Keratinocyte (primary cell): ENCODE measurements at regions not wholly inside any gene's neighbourhood (a gene's known extent, or its start where the extent isn't known, plus 50 kb on each side); places are given as distances from the start of the nearest gene placed in this dataset.

ENCODE experiments used
- DNase-seq: peaks from one replicate; pipeline ENCODE4 v3.0.0-alpha.2; 2011; ENCODE audit warnings: low read depth, missing footprints, low spot score
- FAIRE-seq: peaks from 2 replicates; lab custom pipeline; 2011; peaks lifted over from hg19 to GRCh38; lab: Jason Lieb, UNC
- H2AFZ ChIP-seq: 2 replicates; pipeline ENCODE4 v1.6.0; 2012; ENCODE audit warnings: low read length, control low read depth, inconsistent platforms; ENCODE audit not compliant: control insufficient read depth
- H3K27ac ChIP-seq: 2 replicates; pipeline ENCODE4 v1.5.1; 2011; ENCODE audit warnings: low read length; ENCODE audit not compliant: control insufficient read depth, insufficient read depth
- H3K27me3 ChIP-seq: 3 replicates; pipeline ENCODE4 v1.6.0; 2011; ENCODE audit warnings: low read length; ENCODE audit not compliant: control insufficient read depth, insufficient read depth; ENCODE audit errors: extremely low read depth
- H3K36me3 ChIP-seq, 2 experiments: 2 replicates in 1 of 2; 3 replicates in 1 of 2; pipeline ENCODE4 v1.5.1; 2011; ENCODE audit warnings: low read length in 2 of 2, mild to moderate bottlenecking in 1 of 2; ENCODE audit not compliant: control insufficient read depth in 2 of 2, insufficient read depth in 2 of 2; ENCODE audit errors: extremely low read depth in 1 of 2
- H3K4me1 ChIP-seq: 3 replicates; pipeline ENCODE4 v1.5.1; 2011; ENCODE audit warnings: low read length; ENCODE audit not compliant: control insufficient read depth, insufficient read depth; ENCODE audit errors: extremely low read depth
- H3K4me2 ChIP-seq: 3 replicates; pipeline ENCODE4 v1.6.0; 2011; ENCODE audit warnings: low read depth, low read length; ENCODE audit not compliant: control insufficient read depth, insufficient read depth; ENCODE audit errors: extremely low read depth
- H3K4me3 ChIP-seq, 3 experiments: fragments of 200-600 bp in 1 of 3; sonication (generic) in 1 of 3; 2 replicates in 2 of 3; 3 replicates in 1 of 3; pipeline ENCODE4 v1.5.1; 2011 to 2016; ENCODE audit warnings: low read length in 3 of 3, mild to moderate bottlenecking in 3 of 3, control low read depth in 2 of 3, inconsistent platforms in 1 of 3, low read depth in 1 of 3, mixed read lengths in 1 of 3, mixed run types in 1 of 3, moderate library complexity in 1 of 3; ENCODE audit not compliant: control insufficient read depth in 2 of 3, insufficient read depth in 2 of 3; ENCODE audit errors: extremely low read depth in 1 of 3
- H3K79me2 ChIP-seq: 2 replicates; pipeline ENCODE4 v1.6.0; 2012; ENCODE audit warnings: low read length; ENCODE audit not compliant: control insufficient read depth, insufficient read depth
- H3K9ac ChIP-seq: 3 replicates; pipeline ENCODE4 v1.6.0; 2011; ENCODE audit warnings: low read length; ENCODE audit not compliant: control insufficient read depth, insufficient read depth; ENCODE audit errors: extremely low read depth
- H3K9me1 ChIP-seq: 3 replicates; pipeline ENCODE4 v1.6.0; 2011; ENCODE audit warnings: low read length; ENCODE audit not compliant: control insufficient read depth, insufficient read depth; ENCODE audit errors: extremely low read depth
- H3K9me3 ChIP-seq: 2 replicates; pipeline ENCODE4 v1.5.1; 2012; ENCODE audit warnings: low read depth, low read length; ENCODE audit not compliant: control insufficient read depth
- H4K20me1 ChIP-seq: 3 replicates; pipeline ENCODE4 v1.6.0; 2011; ENCODE audit warnings: low read length; ENCODE audit not compliant: control insufficient read depth, insufficient read depth; ENCODE audit errors: extremely low read depth
- CTCF ChIP-seq, 3 experiments: IDR thresholded peaks in 1 of 3; conservative IDR thresholded peaks in 1 of 3; optimal IDR thresholded peaks in 1 of 3; 2 replicates in 2 of 3; 3 replicates in 1 of 3; pipeline versions ENCODE3 to v1.5.1; 2011; ENCODE audit warnings: low read length in 3 of 3, mild to moderate bottlenecking in 3 of 3, moderate library complexity in 2 of 3, control low read depth in 1 of 3, inconsistent platforms in 1 of 3; ENCODE audit not compliant: insufficient read depth in 2 of 3; ENCODE audit errors: extremely low read depth in 1 of 3
- EZH2 ChIP-seq: IDR thresholded peaks from one replicate; pipeline ENCODE4 v1.6.1; 2012; ENCODE audit warnings: inconsistent platforms, mild to moderate bottlenecking, low read length, moderate library complexity
- dilution Hi-C: fragments of 300-500 bp; cut with MboI; formaldehyde crosslinking; loops from one replicate; pipeline ENCODE4 v1.7.0; 2020; ENCODE audit warnings: low sequenced_read_pairs; ENCODE audit not compliant: extremely low pct_ligation_motif_present

DNA sequence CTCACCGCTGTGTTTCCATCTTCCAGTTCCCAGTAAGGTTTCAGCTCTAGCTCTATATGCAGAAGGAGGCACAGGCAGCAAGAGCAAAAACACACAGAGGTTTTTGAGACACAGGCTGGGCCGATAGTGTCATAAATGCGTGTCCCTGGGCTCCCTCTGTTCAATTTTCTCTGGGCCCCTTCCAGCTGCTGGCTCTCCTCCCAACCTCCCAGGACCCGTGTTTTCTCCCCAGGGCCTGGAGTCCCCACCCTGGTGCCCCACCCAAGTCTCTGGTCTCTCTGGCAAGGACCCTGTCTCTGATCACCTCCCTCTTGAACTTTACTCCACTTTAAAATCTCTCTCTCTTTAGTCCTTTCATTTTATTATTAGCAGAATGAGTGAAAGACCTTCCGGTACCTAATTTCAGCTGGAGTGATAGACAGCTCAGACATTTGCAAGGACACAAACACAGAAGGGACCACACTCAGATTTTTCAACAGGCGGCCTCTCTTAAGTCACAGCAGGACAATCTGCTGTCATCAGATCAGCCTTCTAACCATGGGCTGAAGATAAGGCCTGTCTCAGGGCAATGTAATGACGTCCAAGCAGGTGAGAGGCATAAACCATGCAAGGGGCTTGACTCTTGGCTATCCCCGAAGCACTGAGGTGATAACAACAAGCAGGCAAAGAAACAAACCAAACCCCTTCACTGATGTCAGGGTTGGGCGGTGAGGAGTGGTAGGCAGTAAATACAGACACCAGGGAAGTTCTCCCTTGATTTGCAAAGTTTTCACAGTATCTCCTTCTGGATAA lies 190.0 kb upstream of the IRS2 start:
- Histone ChIP-seq H3K79me2 (no peaks in the 10 kb centered on the region), H3K9me3 (no peaks in the 10 kb centered on the region), H4K20me1 (no peaks in the 10 kb centered on the region), H3K27me3 (no peaks in the 10 kb centered on the region), H3K9me1 (no peaks in the 10 kb centered on the region), H3K27ac (no peak overlapping the region), H3K4me3 (no peak overlapping the region), H3K4me1 (peaks cover 12% of the 10 kb centered on the region), H3K4me2 (no peak overlapping the region), H3K36me3 (no peaks in the 10 kb centered on the region), H3K9ac (no peak overlapping the region), H2AFZ (no peak overlapping the region)
- FAIRE-seq (peak; percentile 5), DNase-seq (no peak)
- dilution Hi-C loops, result no loop called here
- no peak for TF ChIP-seq EZH2

GRCh38 chr13:109974354-109974753 lies 188.0 kb upstream of the IRS2 start:
- no peaks in the 10 kb centered on the region for H3K9me1 ChIP-seq
- FAIRE-seq, result no peak
- no peak overlapping the region for H3K27ac ChIP-seq
- dilution Hi-C loops, result no loop called here
- H3K9ac ChIP-seq, result no peak overlapping the region
- H3K4me1 ChIP-seq, result peaks cover 15% of the 10 kb centered on the region
- no peak overlapping the region for H3K4me2 ChIP-seq
- DNase-seq, result no peak
- H3K79me2 ChIP-seq, result no peaks in the 10 kb centered on the region
- no peaks in the 10 kb centered on the region for H4K20me1 ChIP-seq
- H3K4me3 ChIP-seq, result no peak overlapping the region
- H2AFZ ChIP-seq, result no peak overlapping the region
- no peaks in the 10 kb centered on the region for H3K9me3 ChIP-seq
- H3K27me3 ChIP-seq, result no peaks in the 10 kb centered on the region
- no peaks in the 10 kb centered on the region for H3K36me3 ChIP-seq
- TF ChIP-seq CTCF (optimal IDR thresholded peaks at IDR 0.05 in 1 of 3, IDR thresholded peaks at IDR 0.05 in 1 of 3, conservative IDR thresholded peaks at IDR 0.05 in 1 of 3; ENCODE audit: extremely low read depth in 1 of 3, insufficient read depth in 2 of 3, low read length in 3 of 3) (no peak), EZH2 (no peak)

DNA sequence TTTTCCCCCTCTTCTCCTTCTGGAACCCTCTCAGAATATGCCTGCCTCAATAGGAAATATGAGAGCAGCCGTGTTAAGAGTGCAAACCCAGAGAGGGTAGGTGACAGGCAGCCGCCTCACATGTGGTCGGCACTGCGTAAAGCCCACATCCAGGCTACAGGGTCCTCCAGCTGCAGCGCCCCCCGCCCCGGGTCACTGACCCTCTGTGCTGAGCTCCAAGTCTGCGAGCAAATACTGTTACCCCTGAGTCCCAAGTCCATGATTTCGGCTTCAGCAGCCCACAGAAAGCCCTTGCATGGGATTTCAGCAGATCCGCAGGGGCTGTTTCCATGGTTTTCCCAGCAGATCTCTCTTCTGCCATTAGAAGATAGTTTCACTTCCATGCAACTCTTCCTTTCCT lies 186.9 kb upstream of the IRS2 start:
- FAIRE-seq, result no peak
- TF ChIP-seq CTCF (optimal IDR thresholded peaks at IDR 0.05 in 1 of 3, IDR thresholded peaks at IDR 0.05 in 1 of 3, conservative IDR thresholded peaks at IDR 0.05 in 1 of 3; ENCODE audit: extremely low read depth in 1 of 3, insufficient read depth in 2 of 3, low read length in 3 of 3) (no peak), EZH2 (no peak)
- dilution Hi-C loops, result no loop called here

More for the DNA sequence above, 186.9 kb upstream of the IRS2 start:
- H3K4me1 ChIP-seq, result peaks cover 11% of the 10 kb centered on the region
- H3K9me1 ChIP-seq, result no peaks in the 10 kb centered on the region
- no peak overlapping the region for H3K4me2 ChIP-seq
- H4K20me1 ChIP-seq, result no peaks in the 10 kb centered on the region
- H3K4me3 ChIP-seq, result no peak overlapping the region
- no peaks in the 10 kb centered on the region for H3K79me2 ChIP-seq
- no peak overlapping the region for H3K9ac ChIP-seq
- H3K36me3 ChIP-seq, result no peaks in the 10 kb centered on the region
- DNase-seq, result no peak
- no peak overlapping the region for H3K27ac ChIP-seq
- H3K9me3 ChIP-seq, result no peaks in the 10 kb centered on the region
- no peak overlapping the region for H2AFZ ChIP-seq
- no peaks in the 10 kb centered on the region for H3K27me3 ChIP-seq
